Epithelial cell of esophagus (primary cell): ENCODE measurements at regions not wholly inside any gene's neighbourhood (a gene's known extent, or its start where the extent isn't known, plus 50 kb on each side); places are given as distances from the start of the nearest gene placed in this dataset.

ENCODE experiments used
- DNase-seq: peaks from one replicate; pipeline ENCODE4 v3.0.0; 2010; ENCODE audit warnings: low read depth
- H3K4me3 ChIP-seq: 2 replicates; pipeline ENCODE4 v1.5.1; 2011; ENCODE audit warnings: mild to moderate bottlenecking, low read length, control low read depth
- TF ChIP-seq, protein P1 (sequence below): IDR thresholded peaks from 2 replicates; pipeline ENCODE4 v1.5.1; 2011; ENCODE audit warnings: low read depth, mild to moderate bottlenecking, low read length, control low read depth, inconsistent platforms; ENCODE audit not compliant: insufficient read depth; ENCODE audit errors: missing control alignments

DNA sequence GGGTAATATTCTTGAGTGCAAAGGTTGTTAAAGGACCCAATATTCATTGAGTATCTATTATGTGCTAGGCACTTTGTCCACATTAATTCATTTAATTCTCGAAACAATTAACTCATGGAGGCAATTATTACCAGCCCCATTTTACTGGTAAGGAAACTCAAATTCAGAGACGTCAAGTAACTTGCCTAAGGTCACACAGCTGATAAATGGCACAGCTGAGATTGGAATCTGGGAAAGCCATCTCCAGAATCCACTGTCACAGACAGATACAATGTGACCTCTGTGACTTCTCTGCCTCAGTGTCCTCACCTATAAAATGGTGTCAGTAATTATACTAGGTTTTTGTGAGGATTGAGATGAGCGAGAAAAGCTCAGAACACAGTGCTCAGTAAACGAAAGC is 320.8 kb upstream of the ZFHX3 start:
- no peak overlapping the region for H3K4me3 ChIP-seq
- DNase-seq = no peak
- TF ChIP-seq, protein P1, sequence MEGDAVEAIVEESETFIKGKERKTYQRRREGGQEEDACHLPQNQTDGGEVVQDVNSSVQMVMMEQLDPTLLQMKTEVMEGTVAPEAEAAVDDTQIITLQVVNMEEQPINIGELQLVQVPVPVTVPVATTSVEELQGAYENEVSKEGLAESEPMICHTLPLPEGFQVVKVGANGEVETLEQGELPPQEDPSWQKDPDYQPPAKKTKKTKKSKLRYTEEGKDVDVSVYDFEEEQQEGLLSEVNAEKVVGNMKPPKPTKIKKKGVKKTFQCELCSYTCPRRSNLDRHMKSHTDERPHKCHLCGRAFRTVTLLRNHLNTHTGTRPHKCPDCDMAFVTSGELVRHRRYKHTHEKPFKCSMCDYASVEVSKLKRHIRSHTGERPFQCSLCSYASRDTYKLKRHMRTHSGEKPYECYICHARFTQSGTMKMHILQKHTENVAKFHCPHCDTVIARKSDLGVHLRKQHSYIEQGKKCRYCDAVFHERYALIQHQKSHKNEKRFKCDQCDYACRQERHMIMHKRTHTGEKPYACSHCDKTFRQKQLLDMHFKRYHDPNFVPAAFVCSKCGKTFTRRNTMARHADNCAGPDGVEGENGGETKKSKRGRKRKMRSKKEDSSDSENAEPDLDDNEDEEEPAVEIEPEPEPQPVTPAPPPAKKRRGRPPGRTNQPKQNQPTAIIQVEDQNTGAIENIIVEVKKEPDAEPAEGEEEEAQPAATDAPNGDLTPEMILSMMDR = no peak

DNA sequence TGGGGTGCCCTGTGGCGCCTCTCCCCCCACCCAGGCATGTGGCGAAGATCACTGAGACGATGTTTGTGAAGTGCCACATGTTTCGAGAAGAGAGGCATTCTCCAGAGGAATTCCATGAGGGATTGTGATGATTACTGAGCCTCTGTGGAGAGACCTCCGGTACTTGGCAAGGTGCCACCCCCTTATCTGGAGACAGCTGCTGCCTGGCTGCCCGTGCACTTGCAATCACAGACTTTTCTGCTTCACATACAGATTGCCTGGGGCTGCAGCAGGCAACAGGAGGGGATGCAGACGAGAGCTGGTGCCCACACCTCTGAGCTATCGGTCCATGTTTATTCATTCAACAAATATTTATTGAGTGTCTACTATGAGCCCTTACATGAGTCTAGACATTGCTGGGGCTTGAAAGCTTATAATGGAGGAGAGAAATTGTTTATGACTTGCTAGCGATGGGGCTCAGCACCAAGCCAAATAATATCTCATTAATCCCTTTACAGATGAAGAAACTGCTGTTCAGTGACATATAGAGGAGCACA is 317.2 kb upstream of the ZFHX3 start:
- no peak overlapping the region for H3K4me3 ChIP-seq
- DNase-seq = no peak
- TF ChIP-seq, protein P1 = no peak

DNA sequence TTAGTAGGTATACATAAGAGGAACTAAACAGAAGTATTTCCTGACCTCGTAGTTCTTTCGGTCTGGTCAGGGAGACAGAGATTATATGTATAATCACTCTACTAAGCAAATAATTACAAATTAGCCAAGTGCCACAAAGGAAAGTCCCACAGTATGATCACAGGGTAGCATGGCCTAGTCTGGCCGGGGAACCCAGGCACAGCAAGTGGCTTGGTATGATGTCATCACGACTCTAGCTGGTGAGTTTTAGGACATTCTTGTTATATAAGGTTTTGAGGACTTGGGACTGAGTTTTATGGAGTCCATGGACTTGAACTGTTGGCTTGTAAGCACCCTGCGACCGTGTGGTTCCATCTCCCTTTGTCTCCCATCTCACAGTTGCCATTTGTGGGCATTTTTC is 316.5 kb upstream of the ZFHX3 start:
- TF ChIP-seq, protein P1 = no peak
- no peak for DNase-seq
- no peak overlapping the region for H3K4me3 ChIP-seq

DNA sequence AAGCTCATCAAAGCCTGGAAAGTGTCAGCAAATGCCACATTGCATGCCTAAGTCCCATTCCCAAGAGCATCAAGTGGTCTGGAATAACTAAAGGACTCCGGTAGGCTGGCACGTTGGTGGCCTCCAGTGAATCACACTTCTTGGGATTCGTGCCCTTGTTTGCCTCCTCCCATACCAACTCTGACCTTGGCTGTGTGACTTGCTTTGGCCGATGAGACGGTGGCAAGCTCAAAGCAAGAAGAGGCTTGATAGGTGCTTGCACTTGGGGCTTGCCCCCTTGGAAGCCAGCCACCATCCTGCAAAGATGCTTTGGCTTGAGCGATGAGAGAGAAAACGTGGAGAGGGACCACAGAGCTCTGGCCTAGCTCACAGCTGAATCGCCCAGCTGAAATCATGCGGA is 313.1 kb upstream of the ZFHX3 start:
- TF ChIP-seq, protein P1 = no peak

DNA sequence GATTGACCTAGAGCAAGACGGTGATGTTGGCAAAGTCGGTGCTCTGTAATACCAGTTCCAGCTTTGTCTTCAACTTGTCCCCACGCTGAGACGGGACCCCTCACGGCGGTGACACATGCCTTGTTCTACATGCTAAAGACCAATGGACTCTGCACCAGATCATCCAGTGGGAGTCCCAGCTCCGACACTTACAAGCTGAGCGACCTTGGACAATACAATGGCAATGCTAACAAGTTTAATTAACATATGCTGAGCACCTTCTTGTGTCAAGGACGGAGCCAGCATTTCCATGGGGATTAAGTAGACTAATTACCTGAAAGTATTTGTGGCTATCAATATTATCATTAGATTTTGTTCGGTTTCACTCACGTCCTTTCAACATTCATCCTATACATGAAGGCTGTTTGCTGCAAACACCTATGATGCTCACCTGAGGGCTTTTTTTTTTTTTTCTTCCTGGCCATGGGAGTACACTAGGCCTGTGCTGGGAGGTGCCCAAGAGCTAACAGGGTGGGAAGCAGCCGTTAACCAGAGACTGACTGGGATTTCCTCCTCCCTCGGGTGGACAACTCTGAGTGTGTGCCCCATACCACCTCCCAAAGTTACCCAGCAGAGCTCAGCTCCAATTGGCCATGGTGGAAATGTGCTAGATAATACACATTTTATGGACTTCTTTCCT is 308.6 kb upstream of the ZFHX3 start:
- TF ChIP-seq, protein P1 = no peak
- DNase-seq = no peak

More for the DNA sequence above, 313.1 kb upstream of the ZFHX3 start:
- DNase-seq = no peak
- H3K4me3 ChIP-seq = no peak overlapping the region

DNA sequence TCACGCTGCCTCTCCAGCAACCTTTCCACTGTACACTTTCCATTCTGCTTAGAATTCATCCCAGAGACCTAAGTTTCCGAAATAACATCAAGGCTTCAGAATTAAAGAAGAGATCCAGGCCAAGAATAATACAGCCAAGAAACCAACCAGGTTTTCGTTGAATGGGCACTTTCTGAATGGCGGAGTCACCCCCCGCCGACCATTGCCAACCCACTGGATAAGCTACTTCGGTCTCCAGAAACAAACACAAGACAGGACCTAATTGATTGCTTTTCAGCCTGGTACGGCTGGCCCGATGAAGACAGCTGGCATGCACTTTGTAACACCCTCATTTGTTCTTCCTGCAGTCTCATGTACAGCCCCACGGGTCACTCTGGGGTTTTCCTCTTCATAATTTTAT is 308.1 kb upstream of the ZFHX3 start:
- DNase-seq = no peak
- TF ChIP-seq, protein P1 = no peak
- H3K4me3 ChIP-seq = no peak overlapping the region

More for the DNA sequence above, 308.6 kb upstream of the ZFHX3 start:
- no peak overlapping the region for H3K4me3 ChIP-seq

DNA sequence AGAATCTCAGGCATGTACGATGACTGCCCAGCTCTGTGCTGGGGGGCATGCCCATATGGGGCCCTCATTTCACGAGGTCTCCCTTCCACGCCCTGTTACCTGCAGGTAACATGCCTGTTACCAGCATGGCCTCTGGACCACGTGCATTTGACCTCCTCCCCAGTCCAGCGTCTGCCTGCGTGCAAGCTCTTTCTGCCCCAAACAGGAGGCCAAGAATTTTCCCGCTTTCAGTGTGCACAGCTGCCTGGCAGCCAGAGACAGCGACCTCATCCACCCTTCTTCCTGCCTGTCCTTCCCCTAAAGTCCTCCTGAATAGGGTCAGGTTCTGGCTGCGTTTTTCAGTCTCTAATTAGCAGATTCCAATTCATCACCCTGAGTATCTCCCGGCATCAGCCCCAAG is 306.5 kb upstream of the ZFHX3 start:
- no peak for DNase-seq
- H3K4me3 ChIP-seq = no peak overlapping the region
- TF ChIP-seq, protein P1 = no peak
